ENCODE measurements at regions not wholly inside any gene's neighbourhood (a gene's known extent, or its start where the extent isn't known, plus 50 kb on each side); places are given as distances from the start of the nearest gene placed in this dataset.

- POLR2A ChIA-PET (ENCODE audit: partially characterized antibody), result no interaction called here
- H3K36me3 ChIP-seq (ENCODE audit: insufficient read depth, low read length), result no peaks in the 10 kb centered on the region
- H3K9me3 Mint-ChIP-seq, result peaks cover 0 to 29% (median 12%) of the 10 kb centered on the region in 8 donors
- H3K27me3 Mint-ChIP-seq, result no peaks in the 10 kb centered on the region
- no peaks in the 10 kb centered on the region for H3K4me1 ChIP-seq (ENCODE audit: insufficient read depth, low read length)
- no peaks in the 10 kb centered on the region for H3K9me3 ChIP-seq (ENCODE audit: control insufficient read depth in 1 of 2, low read length in 2 of 2)
- H3K4me1 Mint-ChIP-seq, result no peaks in the 10 kb centered on the region
- CTCF ChIA-PET (ENCODE audit: partially characterized antibody), result no interaction called here
- DNase-seq, result no peak
- no peaks in the 10 kb centered on the region for H3K27me3 ChIP-seq (ENCODE audit: insufficient read depth, low read length)
- no peak overlapping the region for H3K27ac ChIP-seq (ENCODE audit: low read depth, low read length)
- H3K27ac Mint-ChIP-seq, result no peak overlapping the region
- H3K4me3 Mint-ChIP-seq, result no peak overlapping the region
- no peak overlapping the region for H3K4me3 ChIP-seq (ENCODE audit: low read length in 2 of 2)
- no peaks in the 10 kb centered on the region for H3K36me3 Mint-ChIP-seq
- intact Hi-C loops (cut with micrococcal nuclease), result no loop called here
Measured at GRCh38 chr3:22236490-22237270, 485.7 kb upstream of the ZNF385D start.

- Mint-ChIP-seq H3K36me3 (no peaks in the 10 kb centered on the region), H3K4me3 (no peak overlapping the region), H3K4me1 (no peaks in the 10 kb centered on the region), H3K9me3 (peaks cover 0 to 22% (median 10%) of the 10 kb centered on the region in 8 donors), H3K27me3 (no peaks in the 10 kb centered on the region), H3K27ac (no peak overlapping the region)
- Histone ChIP-seq H3K9me3 (ENCODE audit: control insufficient read depth in 1 of 2, low read length in 2 of 2) (no peaks in the 10 kb centered on the region), H3K4me3 (ENCODE audit: low read length in 2 of 2) (no peak overlapping the region), H3K27me3 (ENCODE audit: insufficient read depth, low read length) (no peaks in the 10 kb centered on the region), H3K4me1 (ENCODE audit: insufficient read depth, low read length) (no peaks in the 10 kb centered on the region), H3K27ac (ENCODE audit: low read depth, low read length) (no peak overlapping the region), H3K36me3 (ENCODE audit: insufficient read depth, low read length) (no peaks in the 10 kb centered on the region)
- POLR2A ChIA-PET (ENCODE audit: partially characterized antibody), result no interaction called here
- no peak for DNase-seq
- intact Hi-C loops (cut with micrococcal nuclease), result no loop called here
- CTCF ChIA-PET (ENCODE audit: partially characterized antibody), result no interaction called here
Measured at GRCh38 chr3:22239011-22239410, 488.0 kb upstream of the ZNF385D start.

GRCh38 chr3:22241110-22241509, 490.1 kb upstream of the ZNF385D start:
- intact Hi-C loops (cut with micrococcal nuclease), result no loop called here
- Mint-ChIP-seq H3K4me3 (no peak overlapping the region), H3K4me1 (no peaks in the 10 kb centered on the region), H3K27ac (no peak overlapping the region), H3K9me3 (peaks cover 0 to 20% (median 7%) of the 10 kb centered on the region in 8 donors), H3K36me3 (no peaks in the 10 kb centered on the region), H3K27me3 (no peaks in the 10 kb centered on the region)
- ChIA-PET POLR2A (ENCODE audit: partially characterized antibody) (no interaction called here), CTCF (ENCODE audit: partially characterized antibody) (no interaction called here)
- H3K27ac ChIP-seq (ENCODE audit: low read depth, low read length), result no peak overlapping the region
- no peaks in the 10 kb centered on the region for H3K4me1 ChIP-seq (ENCODE audit: insufficient read depth, low read length)
- no peak for DNase-seq
- H3K4me3 ChIP-seq (ENCODE audit: low read length in 2 of 2), result no peak overlapping the region
- no peaks in the 10 kb centered on the region for H3K27me3 ChIP-seq (ENCODE audit: insufficient read depth, low read length)
- H3K9me3 ChIP-seq (ENCODE audit: control insufficient read depth in 1 of 2, low read length in 2 of 2), result no peaks in the 10 kb centered on the region
- no peaks in the 10 kb centered on the region for H3K36me3 ChIP-seq (ENCODE audit: insufficient read depth, low read length)

- Histone ChIP-seq H3K4me1 (ENCODE audit: insufficient read depth, low read length) (no peaks in the 10 kb centered on the region), H3K4me3 (ENCODE audit: low read length in 2 of 2) (no peak overlapping the region), H3K36me3 (ENCODE audit: insufficient read depth, low read length) (no peaks in the 10 kb centered on the region), H3K9me3 (ENCODE audit: control insufficient read depth in 1 of 2, low read length in 2 of 2) (no peaks in the 10 kb centered on the region), H3K27ac (ENCODE audit: low read depth, low read length) (no peak overlapping the region), H3K27me3 (ENCODE audit: insufficient read depth, low read length) (no peaks in the 10 kb centered on the region)
- intact Hi-C loops (cut with micrococcal nuclease), result no loop called here
- POLR2A ChIA-PET (ENCODE audit: partially characterized antibody), result no interaction called here
- CTCF ChIA-PET (ENCODE audit: partially characterized antibody), result interaction anchor here (0.7 kb wide), 1 partner anchor 93 kb away, joined by 3 read pairs; no protein-coding TSS in a partner anchor
- H3K27me3 Mint-ChIP-seq, result no peaks in the 10 kb centered on the region
- H3K36me3 Mint-ChIP-seq, result no peaks in the 10 kb centered on the region
- H3K27ac Mint-ChIP-seq, result no peak overlapping the region
- no peak for DNase-seq
- no peaks in the 10 kb centered on the region for H3K4me1 Mint-ChIP-seq
- no peak overlapping the region for H3K4me3 Mint-ChIP-seq
- peaks cover 0 to 23% (median 7%) of the 10 kb centered on the region in 8 donors for H3K9me3 Mint-ChIP-seq
Measured at GRCh38 chr3:22244761-22245521, 493.9 kb upstream of the ZNF385D start.

GRCh38 chr3:22245811-22246583, 495.0 kb upstream of the ZNF385D start:
- H3K4me3 ChIP-seq (ENCODE audit: low read length in 2 of 2), result no peak overlapping the region
- H3K4me3 Mint-ChIP-seq, result no peak overlapping the region
- intact Hi-C loops (cut with micrococcal nuclease), result no loop called here
- no peak for DNase-seq
- CTCF ChIA-PET (ENCODE audit: partially characterized antibody), result interaction anchor here (0.7 kb wide), 1 partner anchor 92 kb away, joined by 3 read pairs; no protein-coding TSS in a partner anchor
- no peak overlapping the region for H3K27ac Mint-ChIP-seq
- no peaks in the 10 kb centered on the region for H3K4me1 ChIP-seq (ENCODE audit: insufficient read depth, low read length)
- H3K9me3 Mint-ChIP-seq, result peaks cover 0 to 15% (median 5%) of the 10 kb centered on the region in 8 donors
- no peaks in the 10 kb centered on the region for H3K36me3 ChIP-seq (ENCODE audit: insufficient read depth, low read length)
- H3K9me3 ChIP-seq (ENCODE audit: control insufficient read depth in 1 of 2, low read length in 2 of 2), result no peaks in the 10 kb centered on the region
- H3K27me3 ChIP-seq (ENCODE audit: insufficient read depth, low read length), result no peaks in the 10 kb centered on the region
- H3K36me3 Mint-ChIP-seq, result no peaks in the 10 kb centered on the region
- H3K27ac ChIP-seq (ENCODE audit: low read depth, low read length), result no peak overlapping the region
- POLR2A ChIA-PET (ENCODE audit: partially characterized antibody), result no interaction called here
- H3K27me3 Mint-ChIP-seq, result no peaks in the 10 kb centered on the region
- H3K4me1 Mint-ChIP-seq, result no peaks in the 10 kb centered on the region

- ChIA-PET CTCF (ENCODE audit: partially characterized antibody) (no interaction called here), POLR2A (ENCODE audit: partially characterized antibody) (no interaction called here)
- Histone ChIP-seq H3K4me3 (ENCODE audit: low read length in 2 of 2) (no peak overlapping the region), H3K27ac (ENCODE audit: low read depth, low read length) (no peak overlapping the region), H3K4me1 (ENCODE audit: insufficient read depth, low read length) (no peaks in the 10 kb centered on the region), H3K36me3 (ENCODE audit: insufficient read depth, low read length) (no peaks in the 10 kb centered on the region), H3K9me3 (ENCODE audit: control insufficient read depth in 1 of 2, low read length in 2 of 2) (no peaks in the 10 kb centered on the region), H3K27me3 (ENCODE audit: insufficient read depth, low read length) (no peaks in the 10 kb centered on the region)
- no peak for DNase-seq
- Mint-ChIP-seq H3K9me3 (peaks cover 0 to 18% (median 4%) of the 10 kb centered on the region in 8 donors), H3K27ac (no peak overlapping the region), H3K4me3 (no peak overlapping the region), H3K4me1 (no peaks in the 10 kb centered on the region), H3K36me3 (no peaks in the 10 kb centered on the region), H3K27me3 (no peaks in the 10 kb centered on the region)
- intact Hi-C loops (cut with micrococcal nuclease), result no loop called here
Measured at GRCh38 chr3:22249658-22250057, 498.6 kb upstream of the ZNF385D start.

GRCh38 chr3:22257252-22257651, 506.2 kb upstream of the ZNF385D start:
- no peaks in the 10 kb centered on the region for H3K4me1 ChIP-seq (ENCODE audit: insufficient read depth, low read length)
- Mint-ChIP-seq H3K4me3 (no peak overlapping the region), H3K4me1 (no peaks in the 10 kb centered on the region), H3K27ac (no peak overlapping the region), H3K9me3 (peaks cover 0 to 8% (median 3%) of the 10 kb centered on the region in 8 donors), H3K36me3 (no peaks in the 10 kb centered on the region), H3K27me3 (no peaks in the 10 kb centered on the region)
- ChIA-PET CTCF (ENCODE audit: partially characterized antibody) (no interaction called here), POLR2A (ENCODE audit: partially characterized antibody) (no interaction called here)
- no peak for DNase-seq
- no peaks in the 10 kb centered on the region for H3K9me3 ChIP-seq (ENCODE audit: control insufficient read depth in 1 of 2, low read length in 2 of 2)
- H3K27me3 ChIP-seq (ENCODE audit: insufficient read depth, low read length), result no peaks in the 10 kb centered on the region
- intact Hi-C loops (cut with micrococcal nuclease), result no loop called here
- no peak overlapping the region for H3K4me3 ChIP-seq (ENCODE audit: low read length in 2 of 2)
- H3K27ac ChIP-seq (ENCODE audit: low read depth, low read length), result no peak overlapping the region
- H3K36me3 ChIP-seq (ENCODE audit: insufficient read depth, low read length), result no peaks in the 10 kb centered on the region
